ENCODE measurements at regions not wholly inside any gene's neighbourhood (a gene's known extent, or its start where the extent isn't known, plus 50 kb on each side); places are given as distances from the start of the nearest gene placed in this dataset.

- TF ChIP-seq PPARA (CRISPR knock-in tag; IDR thresholded peaks at IDR 0.05; ENCODE audit: borderline replicate concordance) (no peak), CSDC2 (CRISPR knock-in tag; IDR thresholded peaks at IDR 0.05) (no peak), TOX (CRISPR knock-in tag; IDR thresholded peaks at IDR 0.05; ENCODE audit: borderline replicate concordance) (no peak), TSHZ2 (CRISPR knock-in tag; IDR thresholded peaks at IDR 0.05) (no peak), ZC3H10 (CRISPR knock-in tag; IDR thresholded peaks at IDR 0.05) (no peak), CREB5 (CRISPR knock-in tag; IDR thresholded peaks at IDR 0.05; ENCODE audit: low read depth) (no peak), GLIS3 (CRISPR knock-in tag; IDR thresholded peaks at IDR 0.05) (no peak), CSRNP3 (CRISPR knock-in tag; IDR thresholded peaks at IDR 0.05) (no peak)
- ATAC-seq, result no peak
Observed at GRCh38 chr2:60386436-60386835, 167.0 kb downstream of the BCL11A start.

- TF ChIP-seq TSHZ2 (CRISPR knock-in tag; IDR thresholded peaks at IDR 0.05) (no peak), ARNTL (CRISPR knock-in tag; IDR thresholded peaks at IDR 0.05; ENCODE audit: borderline replicate concordance, low read depth) (no peak)
- no peak for ATAC-seq
Observed at GRCh38 chr2:60385648-60386047, 167.8 kb downstream of the BCL11A start.

GRCh38 chr2:60383401-60384143 lies 169.9 kb downstream of the BCL11A start:
- no peak for TF ChIP-seq GLIS3 (CRISPR knock-in tag; IDR thresholded peaks at IDR 0.05)
- ATAC-seq, result no peak

GRCh38 chr2:60380411-60380810 lies 173.0 kb downstream of the BCL11A start:
- no peak for ATAC-seq
- TF ChIP-seq ZNF8 (CRISPR knock-in tag; IDR thresholded peaks at IDR 0.05), result no peak
- no peak for TF ChIP-seq ZFP30 (CRISPR knock-in tag; IDR thresholded peaks at IDR 0.05)
- TF ChIP-seq BACH2 (CRISPR knock-in tag; IDR thresholded peaks at IDR 0.05; ENCODE audit: borderline replicate concordance), result no peak
- TF ChIP-seq ARNTL (CRISPR knock-in tag; IDR thresholded peaks at IDR 0.05; ENCODE audit: borderline replicate concordance, low read depth), result no peak
- TF ChIP-seq ISL1 (CRISPR knock-in tag; IDR thresholded peaks at IDR 0.05), result no peak
- no peak for TF ChIP-seq ZFP3 (CRISPR knock-in tag; IDR thresholded peaks at IDR 0.05)
- TF ChIP-seq CSDC2 (CRISPR knock-in tag; IDR thresholded peaks at IDR 0.05), result no peak
- no peak for TF ChIP-seq SNAI2 (CRISPR knock-in tag; IDR thresholded peaks at IDR 0.05)
- no peak for TF ChIP-seq TOX (CRISPR knock-in tag; IDR thresholded peaks at IDR 0.05; ENCODE audit: borderline replicate concordance)
- TF ChIP-seq ZNF565 (CRISPR knock-in tag; conservative IDR thresholded peaks at IDR 0.05; ENCODE audit: low read depth), result no peak
- TF ChIP-seq CSRNP3 (CRISPR knock-in tag; IDR thresholded peaks at IDR 0.05), result no peak
- no peak for TF ChIP-seq POU6F1 (CRISPR knock-in tag; IDR thresholded peaks at IDR 0.05; ENCODE audit: borderline replicate concordance, low read depth)
- TF ChIP-seq ZNF70 (CRISPR knock-in tag; IDR thresholded peaks at IDR 0.05), result no peak
- no peak for TF ChIP-seq GLIS3 (CRISPR knock-in tag; IDR thresholded peaks at IDR 0.05)
- TF ChIP-seq PATZ1 (CRISPR knock-in tag; IDR thresholded peaks at IDR 0.05; ENCODE audit: borderline replicate concordance), result no peak
- no peak for TF ChIP-seq TCF4 (CRISPR knock-in tag; IDR thresholded peaks at IDR 0.05; ENCODE audit: borderline replicate concordance)
- TF ChIP-seq RARB (CRISPR knock-in tag; IDR thresholded peaks at IDR 0.05), result no peak
- TF ChIP-seq OSR1 (CRISPR knock-in tag; IDR thresholded peaks at IDR 0.05), result no peak
- no peak for TF ChIP-seq ESRRG (CRISPR knock-in tag; IDR thresholded peaks at IDR 0.05)
